ENCODE measurements at regions not wholly inside any gene's neighbourhood (a gene's known extent, or its start where the extent isn't known, plus 50 kb on each side); places are given as distances from the start of the nearest gene placed in this dataset.

DNA sequence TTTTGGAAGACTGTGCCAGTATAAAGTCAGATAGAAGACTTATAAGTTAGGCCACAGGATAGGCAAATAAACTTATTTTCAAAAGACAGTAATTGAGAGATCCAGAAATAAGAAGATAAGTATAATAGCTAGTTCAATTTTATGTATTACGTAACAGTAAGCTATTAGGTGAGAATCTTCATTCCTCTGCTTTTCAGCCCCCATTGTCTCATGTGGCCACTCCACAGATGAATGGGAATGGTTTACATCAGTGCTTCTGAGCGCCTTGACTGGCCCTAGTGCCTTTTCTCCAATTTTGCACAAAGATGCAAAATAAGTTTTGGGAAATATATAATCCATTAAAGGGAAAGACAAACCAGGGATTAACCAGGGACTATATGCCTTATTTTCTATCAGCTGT lies 550.5 kb downstream of the MMUT start:
- no peak for DNase-seq (ENCODE audit: low read depth)

DNA sequence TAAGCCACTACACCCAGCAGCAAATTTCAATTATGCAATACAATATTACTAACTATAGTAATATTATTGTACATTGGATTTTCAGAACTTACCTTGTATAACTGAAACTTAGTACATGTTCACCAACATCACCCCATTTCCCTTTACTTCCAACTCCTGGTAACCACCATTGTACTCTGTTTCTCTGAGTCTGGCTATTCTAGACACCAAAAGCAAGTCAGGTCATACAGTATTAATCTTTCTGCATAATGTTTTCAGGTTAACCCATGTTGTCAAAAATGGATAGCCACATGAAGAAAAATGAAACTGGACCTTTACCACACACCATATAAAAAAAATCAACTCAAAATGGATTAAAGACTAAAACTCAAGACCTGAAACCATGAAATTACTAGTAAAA lies 558.2 kb downstream of the MMUT start:
- no peak for DNase-seq (ENCODE audit: low read depth)

DNA sequence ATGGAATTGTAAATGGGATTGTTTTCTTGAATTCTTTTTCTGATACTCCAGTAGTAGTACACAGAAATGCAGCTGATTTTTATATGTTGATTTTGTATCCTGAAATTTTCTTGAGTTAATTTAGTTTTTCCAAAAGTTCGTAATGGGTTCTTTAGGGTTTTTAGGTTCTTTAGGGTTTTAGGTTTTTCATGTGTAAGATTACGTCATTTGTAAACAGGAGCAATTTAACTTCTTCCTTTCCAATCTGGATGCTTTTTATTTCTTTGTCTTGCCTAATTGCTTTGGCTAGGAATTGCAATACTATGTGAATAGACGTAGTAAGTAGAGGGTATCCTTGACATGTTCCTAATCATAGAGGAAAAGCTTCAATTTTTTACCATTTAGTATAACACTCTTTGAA lies 568.6 kb downstream of the MMUT start:
- no peak for DNase-seq (ENCODE audit: low read depth)

DNA sequence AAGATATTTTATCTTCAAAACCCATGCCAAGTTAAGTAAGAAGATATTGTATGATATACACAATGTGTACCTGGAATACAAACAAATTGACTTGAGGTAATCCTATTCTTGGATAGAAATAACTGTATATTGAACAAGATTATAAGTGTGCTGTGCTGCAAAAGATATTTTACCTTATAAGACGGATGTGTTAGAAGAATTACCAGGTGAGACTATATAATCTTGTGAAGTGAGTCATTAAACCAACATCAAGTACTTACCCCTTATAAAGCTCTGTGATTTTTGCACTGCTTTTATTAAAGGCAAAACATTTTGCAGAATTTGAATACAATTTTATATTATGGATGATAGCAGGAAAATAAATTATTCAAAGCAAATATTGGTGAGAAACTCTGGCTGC lies 570.0 kb downstream of the MMUT start:
- no peak for DNase-seq (ENCODE audit: low read depth)

DNA sequence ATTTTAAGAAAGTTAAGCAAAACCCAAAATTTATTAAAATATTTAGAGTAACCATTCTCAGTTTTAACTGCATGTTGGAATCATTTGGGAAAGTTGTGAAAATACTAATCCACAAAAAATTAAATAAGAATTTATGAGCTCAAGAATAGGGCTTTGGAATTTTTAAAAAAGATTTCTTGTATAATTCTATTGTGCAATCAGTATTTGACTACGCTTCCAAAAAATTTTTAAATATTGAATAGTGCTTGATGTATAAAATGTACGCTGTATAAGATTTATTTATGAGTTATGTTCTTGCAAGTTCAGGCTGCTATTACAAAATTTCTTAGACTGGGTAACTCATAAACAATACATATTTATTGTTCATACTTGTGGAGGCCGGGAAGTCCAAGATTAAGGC lies 571.7 kb downstream of the MMUT start:
- DNase-seq (ENCODE audit: low read depth) = no peak

DNA sequence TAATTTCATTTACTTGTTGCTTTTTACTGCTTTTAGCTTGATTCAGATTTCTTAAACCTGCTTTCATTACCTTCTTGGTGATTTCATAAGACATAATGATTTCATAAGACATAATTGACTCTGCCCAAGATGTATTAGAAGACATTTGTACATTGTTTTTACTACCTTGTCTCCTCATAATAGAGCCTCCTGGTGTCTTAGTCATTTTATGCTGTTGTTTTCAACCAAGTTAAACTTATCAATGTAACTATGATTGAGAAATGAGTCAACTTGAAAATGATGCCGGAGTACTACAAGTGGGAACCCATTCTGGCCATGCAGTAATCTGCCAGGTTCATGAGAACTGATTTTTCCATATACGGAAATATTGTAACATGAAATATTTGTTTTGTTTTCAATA lies 573.6 kb downstream of the MMUT start:
- no peak for DNase-seq (ENCODE audit: low read depth)

DNA sequence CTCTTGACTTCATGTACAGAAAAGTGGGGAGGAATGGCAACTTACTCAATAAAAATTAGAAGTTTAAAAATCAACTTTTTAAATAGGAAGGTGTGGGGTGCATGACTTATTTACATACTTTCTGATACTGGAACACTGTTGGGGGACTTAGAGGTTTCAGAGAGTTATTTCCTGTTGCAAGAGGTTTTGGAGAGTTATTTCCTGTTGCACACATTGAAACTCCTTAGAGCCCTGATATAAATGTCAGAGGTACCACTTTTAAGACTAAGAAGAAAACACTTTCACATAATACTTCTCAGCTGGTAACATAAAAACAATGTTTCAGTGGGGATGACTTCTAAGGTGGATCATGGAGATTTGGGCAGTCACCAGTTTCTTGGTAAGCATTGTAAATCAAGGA lies 579.9 kb downstream of the MMUT start:
- no peak for DNase-seq (ENCODE audit: low read depth)

DNA sequence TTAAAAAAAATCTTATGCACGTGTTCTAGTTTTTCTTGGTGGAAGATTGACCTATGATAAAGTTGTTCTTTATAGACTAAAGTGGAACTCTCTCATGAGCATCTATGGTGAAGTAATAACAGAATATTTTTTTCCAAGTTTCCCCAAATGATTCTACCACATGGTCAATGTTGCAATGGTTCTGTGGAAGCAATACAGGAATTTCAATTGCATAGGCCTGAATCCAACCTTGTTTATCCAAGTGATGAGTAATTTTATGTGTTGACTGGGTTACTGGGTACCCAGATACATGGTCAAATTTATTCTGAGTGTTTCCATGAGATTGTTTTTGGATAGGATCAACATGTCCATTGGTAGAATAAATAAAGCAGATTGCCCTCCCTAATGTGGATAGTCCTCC lies 581.5 kb downstream of the MMUT start:
- no peak for DNase-seq (ENCODE audit: low read depth)

DNA sequence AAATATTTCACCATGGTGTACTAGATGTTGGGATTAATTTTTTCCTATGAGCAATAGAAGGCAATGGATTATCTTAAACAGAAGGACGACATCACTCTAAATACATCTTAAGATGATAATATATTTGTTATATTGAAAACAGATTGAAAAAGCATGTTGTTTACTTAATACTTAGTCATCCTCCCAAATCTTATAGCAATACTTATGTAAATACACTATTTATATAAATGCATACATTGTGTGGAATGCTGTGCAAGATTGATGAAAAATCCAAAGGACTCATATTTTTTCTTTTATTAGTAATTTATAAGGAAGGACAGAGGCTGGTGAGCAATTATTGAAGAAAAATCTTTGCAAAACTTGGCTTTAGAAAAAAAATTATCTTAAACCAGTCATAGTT lies 593.5 kb downstream of the MMUT start:
- no peak for DNase-seq (ENCODE audit: low read depth)

DNA sequence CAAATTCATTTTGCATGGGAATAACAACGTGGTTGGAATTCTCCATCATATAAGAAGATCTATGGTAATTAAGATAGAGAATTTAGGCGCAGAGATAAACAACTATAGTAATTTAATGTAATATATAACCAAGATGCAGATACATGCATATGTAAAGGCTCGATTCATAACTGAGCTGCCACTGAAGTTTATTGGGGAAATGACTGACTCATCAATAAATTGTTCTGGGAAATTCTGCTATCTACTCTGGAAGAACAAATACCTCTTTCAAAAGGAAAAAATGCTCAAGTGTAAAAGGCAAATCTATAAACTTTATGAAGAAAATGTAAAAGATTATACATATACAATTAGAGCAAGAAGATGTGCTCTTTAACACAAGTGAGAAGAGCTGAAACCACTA lies 596.4 kb downstream of the MMUT start:
- no peak for DNase-seq (ENCODE audit: low read depth)

DNA sequence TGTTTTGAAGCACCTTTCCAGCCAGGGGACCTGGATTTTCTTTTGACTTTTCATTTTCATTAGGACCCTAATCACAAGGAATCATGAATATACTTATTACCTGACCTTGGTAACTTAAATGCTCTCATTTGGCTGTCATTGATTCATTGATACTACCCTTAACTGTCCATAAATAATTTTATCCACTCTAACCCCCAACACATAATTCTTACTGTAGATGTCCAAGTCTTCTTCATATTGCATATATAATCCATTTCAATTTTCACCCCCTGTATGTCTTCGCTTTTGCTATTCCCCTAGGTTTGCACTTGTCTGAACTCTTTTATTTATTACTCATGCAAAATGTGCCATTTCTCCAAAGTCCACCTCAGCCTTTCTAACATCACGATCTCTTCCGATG lies 602.9 kb downstream of the MMUT start:
- DNase-seq (ENCODE audit: low read depth) = no peak

DNA sequence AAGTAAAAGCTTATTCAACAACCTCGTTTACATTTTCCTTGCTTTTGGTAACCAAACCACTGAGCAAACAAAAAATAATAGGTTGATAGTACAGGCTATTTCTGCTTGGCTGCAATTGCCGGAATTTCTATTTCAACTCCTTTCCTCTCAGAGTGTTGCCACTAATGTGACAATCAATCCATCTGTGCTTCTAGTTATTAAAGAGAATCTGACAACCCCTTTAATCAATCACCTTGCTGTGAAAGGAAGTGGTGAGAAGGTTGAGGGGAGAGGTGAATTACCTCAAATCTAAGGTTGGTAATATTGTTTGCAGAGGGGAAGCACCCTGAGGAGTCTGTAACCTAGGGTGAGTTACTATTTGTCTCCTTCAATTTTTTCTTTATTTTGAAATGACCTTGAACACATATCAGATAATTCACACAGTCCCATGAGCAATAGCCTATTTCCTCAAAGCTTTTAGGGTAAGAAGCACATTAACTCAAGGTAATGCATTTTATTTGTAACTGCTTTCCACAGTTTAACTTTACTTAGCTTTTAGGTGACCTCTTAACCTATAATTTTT lies 603.4 kb downstream of the MMUT start:
- DNase-seq (ENCODE audit: low read depth) = no peak

DNA sequence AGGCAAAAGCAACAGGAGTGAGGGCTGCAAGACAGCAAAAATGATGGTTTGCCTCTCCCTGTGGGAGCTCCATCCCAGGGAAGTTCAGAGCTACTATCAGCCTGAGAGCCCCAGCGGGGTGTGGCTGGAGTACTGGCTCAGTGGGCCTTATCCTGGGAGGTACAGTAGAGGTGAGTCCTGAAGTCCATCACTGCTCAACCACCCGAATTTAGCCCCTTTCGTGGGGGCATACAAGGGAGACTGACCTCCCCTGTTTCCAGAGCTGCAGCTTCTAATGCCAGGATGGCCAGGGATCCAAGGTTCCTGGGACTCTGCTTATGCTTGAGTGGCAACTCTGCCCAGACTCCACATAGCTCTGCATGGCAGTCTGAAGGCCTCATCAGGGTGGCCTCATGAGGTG lies 617.8 kb downstream of the MMUT start:
- DNase-seq (ENCODE audit: low read depth) = no peak

DNA sequence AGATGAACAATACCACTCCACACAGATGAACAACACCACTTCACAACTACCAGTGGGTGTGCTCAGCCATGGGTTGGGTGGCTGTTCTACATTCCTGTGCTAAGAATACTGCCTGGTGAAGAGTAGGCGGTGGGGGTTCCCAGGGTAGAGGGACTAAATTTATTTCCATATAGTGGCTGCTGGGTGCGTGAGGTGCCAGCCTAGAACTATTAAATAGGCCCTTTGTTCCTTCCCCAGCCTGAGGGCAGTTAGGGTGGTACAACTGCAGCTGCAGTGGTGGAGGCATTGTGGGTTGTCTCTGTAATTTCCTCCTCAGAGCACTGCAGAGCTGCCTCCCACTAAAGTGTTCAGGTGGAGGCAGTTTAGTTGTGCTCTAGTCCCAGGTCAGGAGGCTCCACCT lies 618.4 kb downstream of the MMUT start:
- no peak for DNase-seq (ENCODE audit: low read depth)

DNA sequence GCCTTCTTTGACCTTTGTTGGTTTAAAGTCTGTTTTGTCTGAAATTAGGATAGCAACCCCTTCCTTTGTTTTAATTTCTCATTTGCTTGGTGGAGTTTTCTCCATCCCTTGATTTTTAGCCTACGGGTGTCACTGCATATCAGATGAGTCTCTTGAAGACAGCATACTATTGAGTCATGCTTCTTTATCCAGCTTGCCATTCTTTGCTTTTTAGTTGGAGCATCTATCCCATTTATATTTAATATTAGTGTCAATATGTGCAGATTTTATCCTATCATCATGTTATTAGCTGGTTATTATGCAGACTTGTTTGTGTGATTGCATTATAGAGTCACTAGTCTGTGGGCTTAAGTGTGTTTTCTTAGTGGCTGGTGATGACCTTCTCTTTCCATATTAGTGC lies 622.2 kb downstream of the MMUT start:
- no peak for DNase-seq (ENCODE audit: low read depth)

DNA sequence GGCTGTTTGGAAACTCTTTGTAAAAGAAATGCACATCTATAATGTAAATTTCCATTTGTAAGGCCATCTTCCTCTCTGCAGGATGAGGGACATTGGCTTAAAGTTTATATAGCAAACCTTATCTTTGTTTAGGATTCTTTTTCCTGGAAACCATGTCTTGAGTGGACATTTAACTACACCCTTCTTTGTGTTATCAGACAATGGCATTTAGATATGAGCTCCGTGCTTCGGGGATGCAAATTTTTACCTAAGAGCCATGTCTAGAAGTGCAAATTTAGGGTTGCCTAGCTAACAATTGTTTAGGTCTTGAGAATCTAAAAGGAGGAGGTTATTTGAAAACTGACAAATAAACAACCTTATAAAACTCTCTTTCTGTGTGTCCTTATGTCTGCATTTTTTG lies 623.8 kb downstream of the MMUT start:
- no peak for DNase-seq (ENCODE audit: low read depth)

DNA sequence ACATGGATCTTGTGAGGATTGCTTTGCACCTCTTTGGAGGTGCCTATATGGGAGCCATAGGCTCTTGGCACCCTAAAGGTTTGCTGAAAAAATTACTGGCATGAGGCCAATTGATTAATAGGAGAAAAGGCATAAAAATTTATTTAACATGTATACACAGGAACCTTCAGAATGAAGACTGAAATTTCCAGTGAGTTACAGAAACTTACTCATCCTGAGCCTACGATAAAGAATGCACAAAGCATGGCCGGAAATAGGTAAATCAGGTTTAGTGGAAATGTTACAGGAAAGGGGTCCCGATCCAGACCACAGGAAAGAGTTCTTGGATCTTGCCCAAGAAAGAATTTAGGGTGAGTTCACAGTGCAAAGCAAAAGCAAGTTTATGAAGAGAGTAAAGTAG lies 625.3 kb downstream of the MMUT start:
- DNase-seq (ENCODE audit: low read depth) = no peak

DNA sequence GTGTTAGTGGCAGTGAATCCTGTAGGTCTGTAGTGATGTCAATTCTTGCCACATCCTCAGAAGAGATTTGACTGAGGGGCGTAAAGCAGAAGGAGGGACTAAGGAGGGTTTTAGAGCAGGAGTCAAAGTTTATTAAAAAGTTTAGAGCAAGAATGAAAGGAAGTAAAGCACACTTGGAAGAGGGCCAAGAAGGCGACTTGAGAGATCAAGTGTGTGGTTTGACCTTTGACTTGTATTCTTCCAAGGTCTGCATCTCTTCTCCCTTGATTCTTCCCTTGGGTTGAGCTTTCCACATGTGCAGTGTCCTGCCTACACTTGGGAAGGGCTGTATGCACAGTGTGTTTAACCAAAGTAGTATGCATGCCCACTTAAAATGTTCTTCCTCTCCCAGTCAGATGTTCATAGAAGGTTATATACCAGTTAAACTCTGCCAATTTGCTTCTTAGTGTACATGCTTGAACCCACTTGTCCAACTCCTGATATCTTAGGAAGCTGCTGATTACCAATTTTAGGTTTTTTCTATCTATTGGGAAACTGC lies 627.6 kb downstream of the MMUT start:
- no peak for DNase-seq (ENCODE audit: low read depth)

DNA sequence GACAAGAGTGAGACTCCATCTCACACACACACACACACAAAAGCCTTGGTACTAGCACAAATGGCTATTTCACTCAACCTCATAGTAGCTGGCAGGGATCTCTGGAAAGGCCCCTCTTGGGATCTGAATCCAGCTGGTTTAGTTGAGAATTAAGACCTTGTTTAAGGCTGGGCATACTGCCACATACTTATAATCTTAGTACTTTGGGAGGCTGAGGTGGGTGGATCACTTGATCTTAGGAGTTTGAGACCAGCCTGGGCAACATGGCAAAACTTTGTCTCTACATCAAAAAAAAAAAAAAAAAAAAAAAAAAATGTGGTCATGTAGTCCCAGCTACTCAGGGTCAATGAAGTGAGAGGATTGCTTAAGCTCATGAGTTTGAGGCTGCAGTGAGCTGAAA lies 628.3 kb downstream of the MMUT start:
- DNase-seq (ENCODE audit: low read depth) = no peak

DNA sequence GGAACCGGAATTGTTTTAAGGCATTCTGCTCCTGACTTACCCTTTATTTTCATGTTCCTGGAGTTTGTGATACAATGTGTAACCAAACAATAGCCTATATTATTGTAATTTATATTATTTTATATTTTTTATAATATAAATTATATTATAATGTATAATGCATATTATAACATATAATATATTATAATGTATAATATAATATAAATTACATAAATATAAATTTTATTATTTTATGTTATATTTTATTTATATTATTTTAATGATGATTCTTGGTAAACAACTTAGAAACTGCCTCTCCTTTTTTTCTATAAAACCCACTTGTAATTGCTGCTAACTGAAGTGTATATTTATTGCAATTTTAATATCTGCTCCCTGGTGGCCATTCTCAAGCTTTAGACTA lies 629.1 kb downstream of the MMUT start:
- no peak for DNase-seq (ENCODE audit: low read depth)

DNA sequence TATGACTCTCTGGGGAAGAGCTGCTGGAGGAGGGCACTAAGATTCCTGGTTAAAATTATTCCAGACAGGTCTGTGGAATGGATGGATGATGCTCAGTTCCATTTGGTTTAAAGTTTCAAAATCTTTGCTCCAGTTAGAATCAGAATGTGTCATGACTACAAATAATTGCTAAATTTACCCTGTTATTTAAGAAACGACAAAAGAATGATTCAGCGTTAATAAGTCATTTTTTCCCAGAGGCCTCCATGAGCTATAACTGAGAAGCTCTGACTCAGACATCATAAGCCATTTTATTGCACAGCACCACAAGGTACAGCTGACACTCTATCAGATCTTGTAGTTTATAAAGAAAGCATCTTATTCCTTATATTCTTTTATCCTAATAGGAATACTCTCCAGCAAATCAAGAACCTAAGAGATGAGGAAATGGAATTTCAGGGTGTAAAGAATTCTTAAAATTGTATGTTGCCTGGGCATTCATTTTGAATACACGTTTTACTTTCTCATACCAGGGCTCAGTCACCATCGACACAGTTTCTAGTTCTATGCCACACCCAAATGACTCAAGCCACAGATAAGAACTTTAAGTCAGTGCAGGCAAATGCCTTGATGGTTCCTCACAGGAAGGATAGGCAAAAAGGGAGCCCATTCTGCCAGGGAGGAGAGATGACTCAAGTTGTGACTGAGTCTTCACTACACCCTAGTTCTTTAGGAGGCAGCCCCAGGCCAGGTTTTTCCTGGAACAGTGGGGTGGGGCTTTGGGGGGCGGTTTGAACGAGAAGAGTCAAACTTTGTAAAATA lies 636.0 kb downstream of the MMUT start:
- DNase-seq (ENCODE audit: low read depth) = peak; percentile 79

DNA sequence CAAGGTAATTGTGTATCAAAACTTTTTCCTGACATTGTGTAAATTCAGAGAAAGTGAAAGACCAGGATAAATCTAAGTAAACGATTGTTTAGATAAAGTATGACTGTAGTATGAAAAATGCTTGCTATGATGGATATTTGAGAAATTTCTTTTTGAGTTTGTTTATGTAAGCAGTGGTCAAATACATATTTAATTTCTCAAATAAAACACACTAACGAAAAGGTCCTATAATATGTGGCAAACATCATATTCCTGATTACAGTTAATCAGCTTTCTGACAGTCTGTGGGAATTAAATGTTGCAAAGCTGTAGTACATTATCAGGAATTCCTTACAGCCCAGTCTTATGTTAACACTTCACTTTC lies 636.9 kb downstream of the MMUT start:
- no peak for DNase-seq (ENCODE audit: low read depth)

DNA sequence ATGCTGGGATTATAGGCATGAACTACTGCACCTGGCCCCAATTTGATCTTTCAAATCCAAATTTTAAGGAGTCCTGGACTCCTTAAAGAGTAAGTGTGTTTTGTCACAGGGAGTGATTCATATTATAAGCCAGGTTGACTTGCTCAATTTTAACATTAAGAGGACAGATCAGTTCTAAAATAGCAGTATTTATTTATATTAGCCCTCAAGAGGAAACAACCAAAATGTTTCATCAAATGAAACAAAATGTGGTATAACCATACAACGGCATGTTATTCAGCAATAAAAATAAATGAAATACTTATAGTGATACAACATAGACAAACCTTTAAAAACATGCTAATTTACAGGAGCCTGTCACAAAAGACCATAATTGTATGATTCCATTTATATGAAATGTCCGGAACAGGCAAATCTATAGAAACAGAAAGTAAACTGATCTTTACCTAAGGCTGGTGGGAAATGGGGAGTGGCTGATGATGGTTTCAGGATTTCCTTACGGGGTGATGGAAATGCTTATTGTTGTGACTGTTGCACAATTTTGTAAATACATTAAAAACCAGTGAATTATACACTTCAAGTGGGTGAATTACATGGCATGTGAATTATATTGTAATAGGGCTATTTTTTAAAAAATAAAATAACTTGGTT lies 637.4 kb downstream of the MMUT start:
- no peak for DNase-seq (ENCODE audit: low read depth)

DNA sequence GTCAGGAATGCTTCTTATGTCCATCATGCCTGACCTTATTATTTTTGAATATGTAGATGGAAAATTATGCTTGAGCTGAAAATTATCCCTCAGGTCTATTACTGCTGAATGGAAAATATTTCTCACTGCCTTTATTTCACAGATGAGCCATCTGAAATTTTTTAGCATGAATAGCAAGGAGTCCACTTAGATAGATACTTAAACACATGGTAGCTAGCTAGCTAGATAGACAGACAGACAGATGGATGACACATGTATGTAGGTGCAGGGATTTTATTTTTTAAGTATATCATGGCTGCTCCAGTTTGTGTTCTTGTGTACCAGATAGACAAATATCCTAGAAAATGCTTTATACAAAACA lies 645.0 kb downstream of the MMUT start:
- no peak for DNase-seq (ENCODE audit: low read depth)
